ENCODE measurements at regions not wholly inside any gene's neighbourhood (a gene's known extent, or its start where the extent isn't known, plus 50 kb on each side); places are given as distances from the start of the nearest gene placed in this dataset.
"Not testable (repeated sequence)": the region's sequence is repeated elsewhere in the genome, so short reads cannot be mapped to it uniquely, and the experiment has no call there.

GRCh38 chr5:92302356-92302755 is 919.2 kb upstream of the ARRDC3 start:
- not testable (repeated sequence) for H3K36me3 ChIP-seq (ENCODE audit: control insufficient read depth in 2 of 2, insufficient read depth in 2 of 2, low read length in 2 of 2); H3K4me3 ChIP-seq (ENCODE audit: low read length in 2 of 2); H3K27ac ChIP-seq (ENCODE audit: low read depth in 2 of 2, low read length in 2 of 2); H3K4me1 ChIP-seq (ENCODE audit: control insufficient read depth in 2 of 2, insufficient read depth in 2 of 2, low read length in 2 of 2); H3K9ac ChIP-seq (ENCODE audit: low read depth in 1 of 2, low read length in 2 of 2); H3K9me3 ChIP-seq (ENCODE audit: control insufficient read depth in 2 of 2, low read length in 2 of 2); H3K27me3 ChIP-seq (ENCODE audit: control insufficient read depth in 2 of 2, insufficient read depth in 2 of 2, low read length in 2 of 2)

- H3K4me3 ChIP-seq (ENCODE audit: low read length in 2 of 2): no peak overlapping the region
- peaks cover 2% of the 10 kb centered on the region in 2 donors for H3K9me3 ChIP-seq (ENCODE audit: control insufficient read depth in 2 of 2, low read length in 2 of 2)
- no peak overlapping the region for H3K27ac ChIP-seq (ENCODE audit: low read depth in 2 of 2, low read length in 2 of 2)
- no peaks in the 10 kb centered on the region for H3K4me1 ChIP-seq (ENCODE audit: control insufficient read depth in 2 of 2, insufficient read depth in 2 of 2, low read length in 2 of 2)
- no peak overlapping the region for H3K9ac ChIP-seq (ENCODE audit: low read depth in 1 of 2, low read length in 2 of 2)
- H3K27me3 ChIP-seq (ENCODE audit: control insufficient read depth in 2 of 2, insufficient read depth in 2 of 2, low read length in 2 of 2): no peaks in the 10 kb centered on the region
- no peaks in the 10 kb centered on the region for H3K36me3 ChIP-seq (ENCODE audit: control insufficient read depth in 2 of 2, insufficient read depth in 2 of 2, low read length in 2 of 2)
These were observed 900.4 kb upstream of the ARRDC3 start for GRCh38 chr5:92283521-92283920.

GRCh38 chr5:92271750-92272149 is 888.6 kb upstream of the ARRDC3 start:
- H3K27me3 ChIP-seq (ENCODE audit: control insufficient read depth in 2 of 2, insufficient read depth in 2 of 2, low read length in 2 of 2); H3K9me3 ChIP-seq (ENCODE audit: control insufficient read depth in 2 of 2, low read length in 2 of 2); H3K4me1 ChIP-seq (ENCODE audit: control insufficient read depth in 2 of 2, insufficient read depth in 2 of 2, low read length in 2 of 2); H3K4me3 ChIP-seq (ENCODE audit: low read length in 2 of 2); H3K9ac ChIP-seq (ENCODE audit: low read depth in 1 of 2, low read length in 2 of 2); H3K36me3 ChIP-seq (ENCODE audit: control insufficient read depth in 2 of 2, insufficient read depth in 2 of 2, low read length in 2 of 2); H3K27ac ChIP-seq (ENCODE audit: low read depth in 2 of 2, low read length in 2 of 2): not testable (repeated sequence)

DNA sequence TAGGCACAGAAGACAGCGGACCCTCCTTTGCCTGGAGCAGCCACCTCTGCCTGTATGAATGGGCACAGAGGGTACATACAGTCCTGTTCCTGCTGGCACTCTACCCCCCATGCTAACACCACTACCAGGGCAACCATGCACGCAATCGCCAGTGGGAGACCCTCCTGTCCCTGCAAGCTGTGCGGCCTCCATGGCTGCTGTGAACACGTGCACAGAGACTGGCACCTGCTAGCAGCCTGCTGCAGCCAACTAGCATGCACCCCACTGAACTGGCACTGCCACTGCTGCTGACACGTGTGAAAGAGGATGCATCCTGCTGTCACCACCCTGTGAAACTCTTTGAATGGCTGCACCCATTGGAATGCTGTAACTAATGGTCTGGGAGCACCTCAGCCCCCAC is 885.2 kb upstream of the ARRDC3 start:
- Histone ChIP-seq H3K9ac (ENCODE audit: low read depth in 1 of 2, low read length in 2 of 2) (no peak overlapping the region), H3K27me3 (ENCODE audit: control insufficient read depth in 2 of 2, insufficient read depth in 2 of 2, low read length in 2 of 2) (no peaks in the 10 kb centered on the region), H3K4me3 (ENCODE audit: low read length in 2 of 2) (no peak overlapping the region)

GRCh38 chr5:92267830-92268229 is 884.7 kb upstream of the ARRDC3 start:
- Histone ChIP-seq H3K27me3 (ENCODE audit: control insufficient read depth in 2 of 2, insufficient read depth in 2 of 2, low read length in 2 of 2) (no peaks in the 10 kb centered on the region), H3K9me3 (ENCODE audit: control insufficient read depth in 2 of 2, low read length in 2 of 2) (no peaks in the 10 kb centered on the region), H3K27ac (ENCODE audit: low read depth in 2 of 2, low read length in 2 of 2) (no peak overlapping the region), H3K4me1 (ENCODE audit: control insufficient read depth in 2 of 2, insufficient read depth in 2 of 2, low read length in 2 of 2) (no peaks in the 10 kb centered on the region), H3K36me3 (ENCODE audit: control insufficient read depth in 2 of 2, insufficient read depth in 2 of 2, low read length in 2 of 2) (no peaks in the 10 kb centered on the region), H3K4me3 (ENCODE audit: low read length in 2 of 2) (no peak overlapping the region), H3K9ac (ENCODE audit: low read depth in 1 of 2, low read length in 2 of 2) (no peak overlapping the region)

More for the DNA sequence above, 885.2 kb upstream of the ARRDC3 start:
- H3K9me3 ChIP-seq (ENCODE audit: control insufficient read depth in 2 of 2, low read length in 2 of 2): no peaks in the 10 kb centered on the region
- H3K4me1 ChIP-seq (ENCODE audit: control insufficient read depth in 2 of 2, insufficient read depth in 2 of 2, low read length in 2 of 2): no peaks in the 10 kb centered on the region
- H3K36me3 ChIP-seq (ENCODE audit: control insufficient read depth in 2 of 2, insufficient read depth in 2 of 2, low read length in 2 of 2): no peaks in the 10 kb centered on the region
- H3K27ac ChIP-seq (ENCODE audit: low read depth in 2 of 2, low read length in 2 of 2): no peak overlapping the region

DNA sequence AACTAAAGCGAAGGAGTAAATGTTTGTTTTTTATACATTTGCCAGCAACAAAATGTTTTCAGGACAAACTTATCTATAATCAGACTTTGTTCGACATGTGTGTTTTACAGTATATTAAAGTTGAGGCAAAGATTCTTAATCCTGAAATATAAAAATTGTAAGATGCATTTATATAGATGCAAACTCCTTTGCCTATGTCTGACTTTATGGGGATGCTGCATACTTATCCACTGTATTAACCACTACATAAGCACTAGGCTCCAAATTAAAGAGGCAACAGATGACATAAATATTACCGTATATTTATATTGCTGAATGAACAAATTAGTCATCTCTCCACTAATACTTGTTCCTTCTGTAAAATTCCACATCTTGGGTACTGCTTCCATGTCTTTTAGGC is 882.7 kb upstream of the ARRDC3 start:
- Histone ChIP-seq H3K27ac (ENCODE audit: low read depth in 2 of 2, low read length in 2 of 2) (no peak overlapping the region), H3K27me3 (ENCODE audit: control insufficient read depth in 2 of 2, insufficient read depth in 2 of 2, low read length in 2 of 2) (no peaks in the 10 kb centered on the region), H3K4me3 (ENCODE audit: low read length in 2 of 2) (no peak overlapping the region), H3K9ac (ENCODE audit: low read depth in 1 of 2, low read length in 2 of 2) (no peak overlapping the region), H3K4me1 (ENCODE audit: control insufficient read depth in 2 of 2, insufficient read depth in 2 of 2, low read length in 2 of 2) (no peaks in the 10 kb centered on the region), H3K36me3 (ENCODE audit: control insufficient read depth in 2 of 2, insufficient read depth in 2 of 2, low read length in 2 of 2) (no peaks in the 10 kb centered on the region), H3K9me3 (ENCODE audit: control insufficient read depth in 2 of 2, low read length in 2 of 2) (no peaks in the 10 kb centered on the region)

- H3K4me3 ChIP-seq (ENCODE audit: low read length in 2 of 2); H3K27ac ChIP-seq (ENCODE audit: low read depth in 2 of 2, low read length in 2 of 2); H3K27me3 ChIP-seq (ENCODE audit: control insufficient read depth in 2 of 2, insufficient read depth in 2 of 2, low read length in 2 of 2); H3K36me3 ChIP-seq (ENCODE audit: control insufficient read depth in 2 of 2, insufficient read depth in 2 of 2, low read length in 2 of 2); H3K9me3 ChIP-seq (ENCODE audit: control insufficient read depth in 2 of 2, low read length in 2 of 2); H3K4me1 ChIP-seq (ENCODE audit: control insufficient read depth in 2 of 2, insufficient read depth in 2 of 2, low read length in 2 of 2); H3K9ac ChIP-seq (ENCODE audit: low read depth in 1 of 2, low read length in 2 of 2): not testable (repeated sequence)
These were observed 872.5 kb upstream of the ARRDC3 start for GRCh38 chr5:92255605-92256004.

- Histone ChIP-seq H3K36me3 (ENCODE audit: control insufficient read depth in 2 of 2, insufficient read depth in 2 of 2, low read length in 2 of 2) (no peaks in the 10 kb centered on the region), H3K4me3 (ENCODE audit: low read length in 2 of 2) (no peak overlapping the region), H3K9ac (ENCODE audit: low read depth in 1 of 2, low read length in 2 of 2) (no peak overlapping the region), H3K27ac (ENCODE audit: low read depth in 2 of 2, low read length in 2 of 2) (no peak overlapping the region), H3K4me1 (ENCODE audit: control insufficient read depth in 2 of 2, insufficient read depth in 2 of 2, low read length in 2 of 2) (no peaks in the 10 kb centered on the region), H3K27me3 (ENCODE audit: control insufficient read depth in 2 of 2, insufficient read depth in 2 of 2, low read length in 2 of 2) (no peaks in the 10 kb centered on the region), H3K9me3 (ENCODE audit: control insufficient read depth in 2 of 2, low read length in 2 of 2) (peaks cover 3 to 5% of the 10 kb centered on the region in 2 donors)
These were observed 865.4 kb upstream of the ARRDC3 start for GRCh38 chr5:92248518-92248917.

GRCh38 chr5:92242170-92242569 is 859.1 kb upstream of the ARRDC3 start:
- Histone ChIP-seq H3K27ac (ENCODE audit: low read depth in 2 of 2, low read length in 2 of 2) (no peak overlapping the region), H3K4me3 (ENCODE audit: low read length in 2 of 2) (no peak overlapping the region), H3K4me1 (ENCODE audit: control insufficient read depth in 2 of 2, insufficient read depth in 2 of 2, low read length in 2 of 2) (no peaks in the 10 kb centered on the region), H3K9ac (ENCODE audit: low read depth in 1 of 2, low read length in 2 of 2) (no peak overlapping the region), H3K27me3 (ENCODE audit: control insufficient read depth in 2 of 2, insufficient read depth in 2 of 2, low read length in 2 of 2) (no peaks in the 10 kb centered on the region), H3K36me3 (ENCODE audit: control insufficient read depth in 2 of 2, insufficient read depth in 2 of 2, low read length in 2 of 2) (no peaks in the 10 kb centered on the region), H3K9me3 (ENCODE audit: control insufficient read depth in 2 of 2, low read length in 2 of 2) (peaks cover 0 to 2% of the 10 kb centered on the region in 2 donors)

- H3K27me3 ChIP-seq (ENCODE audit: control insufficient read depth in 2 of 2, insufficient read depth in 2 of 2, low read length in 2 of 2): no peaks in the 10 kb centered on the region
- H3K9ac ChIP-seq (ENCODE audit: low read depth in 1 of 2, low read length in 2 of 2): no peak overlapping the region
- peaks cover 0 to 2% of the 10 kb centered on the region in 2 donors for H3K9me3 ChIP-seq (ENCODE audit: control insufficient read depth in 2 of 2, low read length in 2 of 2)
- no peaks in the 10 kb centered on the region for H3K36me3 ChIP-seq (ENCODE audit: control insufficient read depth in 2 of 2, insufficient read depth in 2 of 2, low read length in 2 of 2)
- no peak overlapping the region for H3K27ac ChIP-seq (ENCODE audit: low read depth in 2 of 2, low read length in 2 of 2)
- H3K4me1 ChIP-seq (ENCODE audit: control insufficient read depth in 2 of 2, insufficient read depth in 2 of 2, low read length in 2 of 2): no peaks in the 10 kb centered on the region
- no peak overlapping the region for H3K4me3 ChIP-seq (ENCODE audit: low read length in 2 of 2)
These were observed 854.8 kb upstream of the ARRDC3 start for GRCh38 chr5:92237896-92238295.

- no peak overlapping the region for H3K4me3 ChIP-seq (ENCODE audit: low read length in 2 of 2)
- H3K9ac ChIP-seq (ENCODE audit: low read depth in 1 of 2, low read length in 2 of 2): no peak overlapping the region
- H3K9me3 ChIP-seq (ENCODE audit: control insufficient read depth in 2 of 2, low read length in 2 of 2): peaks cover 0 to 2% of the 10 kb centered on the region in 2 donors
- no peaks in the 10 kb centered on the region for H3K36me3 ChIP-seq (ENCODE audit: control insufficient read depth in 2 of 2, insufficient read depth in 2 of 2, low read length in 2 of 2)
- no peaks in the 10 kb centered on the region for H3K4me1 ChIP-seq (ENCODE audit: control insufficient read depth in 2 of 2, insufficient read depth in 2 of 2, low read length in 2 of 2)
- H3K27ac ChIP-seq (ENCODE audit: low read depth in 2 of 2, low read length in 2 of 2): no peak overlapping the region
- H3K27me3 ChIP-seq (ENCODE audit: control insufficient read depth in 2 of 2, insufficient read depth in 2 of 2, low read length in 2 of 2): no peaks in the 10 kb centered on the region
These were observed 839.3 kb upstream of the ARRDC3 start for GRCh38 chr5:92222449-92222848.

Data from mucosa of rectum (tissue), 2 donors.